Osteoblast (primary cell): ENCODE measurements at regions not wholly inside any gene's neighbourhood (a gene's known extent, or its start where the extent isn't known, plus 50 kb on each side); places are given as distances from the start of the nearest gene placed in this dataset.

Experiments used
- DNase-seq: peaks from one replicate; pipeline ENCODE4 v3.0.0; 2011; ENCODE audit warnings: low spot score, mixed read lengths; ENCODE audit not compliant: insufficient read length; ENCODE audit errors: missing footprints
- H2AFZ ChIP-seq: 2 replicates; pipeline ENCODE4 v1.6.0; 2011; ENCODE audit warnings: mild to moderate bottlenecking, low read length
- H3K27ac ChIP-seq: 2 replicates; pipeline ENCODE4 v1.5.1; 2011; ENCODE audit warnings: mild to moderate bottlenecking, low read depth, low read length, moderate library complexity
- H3K27me3 ChIP-seq: 2 replicates; pipeline ENCODE4 v1.6.0; 2012; ENCODE audit warnings: mild to moderate bottlenecking, control low read depth, inconsistent platforms, low read length, moderate library complexity; ENCODE audit not compliant: insufficient read depth
- H3K36me3 ChIP-seq: 2 replicates; pipeline ENCODE4 v1.5.1; 2011; ENCODE audit warnings: mild to moderate bottlenecking, low read length, control low read depth, moderate library complexity; ENCODE audit not compliant: insufficient read depth
- H3K4me1 ChIP-seq: 2 replicates; pipeline ENCODE4 v1.5.1; 2011; ENCODE audit warnings: mild to moderate bottlenecking, low read length, control low read depth, moderate library complexity; ENCODE audit not compliant: insufficient read depth
- H3K4me2 ChIP-seq: 2 replicates; pipeline ENCODE4 v1.6.0; 2011; ENCODE audit warnings: mild to moderate bottlenecking, low read length; ENCODE audit not compliant: insufficient read depth
- H3K4me3 ChIP-seq: fragments of 200-600 bp; sonication (generic); 3 replicates; pipeline ENCODE4 v1.5.1; 2012; ENCODE audit warnings: mild to moderate bottlenecking, low read length, inconsistent platforms; ENCODE audit not compliant: insufficient read depth
- H3K79me2 ChIP-seq: 2 replicates; pipeline ENCODE4 v1.6.0; 2012; ENCODE audit warnings: mild to moderate bottlenecking, low read length, control low read depth, inconsistent platforms; ENCODE audit not compliant: insufficient read depth
- H3K9me3 ChIP-seq: 2 replicates; pipeline ENCODE4 v1.5.1; 2011; ENCODE audit warnings: low read depth, low read length, control low read depth
- H4K20me1 ChIP-seq: 2 replicates; pipeline ENCODE4 v1.6.0; 2012; ENCODE audit warnings: mild to moderate bottlenecking, low read length, control low read depth; ENCODE audit not compliant: insufficient read depth
- CTCF ChIP-seq: IDR thresholded peaks from 2 replicates; pipeline ENCODE4 v1.5.1; 2011; ENCODE audit warnings: mild to moderate bottlenecking, low read depth, low read length, moderate library complexity; ENCODE audit errors: extremely low read depth

DNA sequence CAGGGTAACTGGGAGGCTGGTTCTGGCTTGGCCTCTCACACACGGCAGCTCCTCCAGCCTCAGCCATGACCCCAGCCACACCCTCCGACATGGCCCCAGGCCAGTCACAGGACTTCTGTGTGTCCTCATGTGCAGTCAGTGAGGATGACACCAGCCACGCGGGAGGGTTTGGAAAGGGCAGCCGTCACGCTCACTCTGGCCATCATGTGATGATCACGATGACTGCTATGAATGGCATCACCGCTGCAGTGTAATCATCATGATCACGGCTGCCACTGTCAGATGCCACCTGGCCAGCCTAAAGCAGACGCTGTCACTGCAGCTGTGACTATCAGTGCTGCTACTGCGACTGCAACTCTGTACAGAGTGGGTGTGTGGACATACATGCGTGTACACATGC is 640.9 kb downstream of the BRD1 start:
- Histone ChIP-seq H3K27ac (no peak overlapping the region), H3K79me2 (no peaks in the 10 kb centered on the region), H3K4me1 (no peaks in the 10 kb centered on the region), H2AFZ (no peak overlapping the region), H3K27me3 (no peaks in the 10 kb centered on the region), H3K4me3 (no peak overlapping the region), H4K20me1 (no peaks in the 10 kb centered on the region), H3K36me3 (no peaks in the 10 kb centered on the region), H3K9me3 (no peaks in the 10 kb centered on the region), H3K4me2 (no peak overlapping the region)
- TF ChIP-seq CTCF, result no peak
- no peak for DNase-seq

GRCh38 chr22:49186293-49186692 is 641.4 kb downstream of the BRD1 start:
- no peak overlapping the region for H2AFZ ChIP-seq
- no peak for DNase-seq
- no peaks in the 10 kb centered on the region for H4K20me1 ChIP-seq
- H3K36me3 ChIP-seq, result no peaks in the 10 kb centered on the region
- no peaks in the 10 kb centered on the region for H3K27me3 ChIP-seq
- TF ChIP-seq CTCF, result no peak
- H3K4me2 ChIP-seq, result no peak overlapping the region
- no peak overlapping the region for H3K4me3 ChIP-seq
- H3K4me1 ChIP-seq, result no peaks in the 10 kb centered on the region
- no peaks in the 10 kb centered on the region for H3K79me2 ChIP-seq
- no peaks in the 10 kb centered on the region for H3K9me3 ChIP-seq
- no peak overlapping the region for H3K27ac ChIP-seq

DNA sequence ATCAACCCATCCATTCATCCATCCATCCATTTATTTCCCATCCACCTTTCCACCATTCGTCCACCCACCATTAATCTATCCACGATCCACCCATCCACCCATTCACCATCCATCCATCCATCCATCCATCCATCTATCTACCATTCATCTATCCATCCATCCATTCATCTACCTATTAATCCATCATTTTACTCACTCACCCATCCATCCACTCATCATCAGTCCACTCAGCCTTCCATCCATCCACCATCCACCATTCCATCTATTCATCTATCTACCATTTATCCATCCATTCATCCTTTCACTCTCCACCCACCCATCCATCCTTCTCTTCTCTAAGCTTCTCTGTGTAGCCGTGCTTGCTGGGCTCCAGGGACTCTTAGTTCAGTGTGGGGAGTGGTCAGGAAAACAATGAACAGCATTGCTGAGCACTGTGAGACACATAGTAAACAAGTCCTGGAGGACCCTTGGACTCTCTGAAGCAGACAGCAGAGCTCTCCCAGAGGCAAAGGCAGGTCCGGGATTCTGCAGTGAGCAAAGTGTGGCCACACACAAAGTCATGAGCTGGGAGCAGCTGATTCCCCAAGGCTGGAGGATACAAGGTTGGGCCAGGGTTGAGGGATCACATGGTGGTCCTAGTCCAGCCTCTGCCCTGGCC is 642.2 kb downstream of the BRD1 start:
- Histone ChIP-seq H2AFZ (no peak overlapping the region), H4K20me1 (no peaks in the 10 kb centered on the region), H3K4me1 (no peaks in the 10 kb centered on the region), H3K27ac (no peak overlapping the region), H3K4me3 (no peak overlapping the region), H3K36me3 (no peaks in the 10 kb centered on the region), H3K27me3 (no peaks in the 10 kb centered on the region), H3K4me2 (no peak overlapping the region), H3K79me2 (no peaks in the 10 kb centered on the region), H3K9me3 (no peaks in the 10 kb centered on the region)
- DNase-seq, result no peak
- no peak for TF ChIP-seq CTCF

DNA sequence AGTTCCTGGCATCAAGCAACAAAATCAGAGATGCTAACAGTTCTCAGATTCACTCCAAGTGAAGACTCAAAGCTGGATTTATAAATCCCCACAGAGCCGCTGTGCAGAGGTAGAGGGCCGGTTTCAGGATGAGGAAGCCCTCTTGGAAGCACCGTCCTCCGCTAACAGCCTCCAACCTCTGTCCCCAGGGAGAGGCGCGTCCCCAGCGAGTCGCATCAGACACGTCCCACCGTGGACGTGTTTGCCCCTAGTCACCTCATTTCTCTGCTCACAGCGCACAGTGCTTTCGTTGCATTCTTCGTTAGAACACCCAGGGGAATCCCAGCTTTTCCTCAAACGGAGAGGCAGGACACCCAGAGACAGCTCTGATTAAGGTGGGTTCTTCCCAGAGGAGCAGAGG is 642.9 kb downstream of the BRD1 start:
- Histone ChIP-seq H3K4me1 (no peaks in the 10 kb centered on the region), H4K20me1 (no peaks in the 10 kb centered on the region), H3K36me3 (no peaks in the 10 kb centered on the region), H3K27me3 (no peaks in the 10 kb centered on the region), H3K79me2 (no peaks in the 10 kb centered on the region), H3K27ac (no peak overlapping the region), H3K4me3 (no peak overlapping the region), H2AFZ (no peak overlapping the region), H3K9me3 (no peaks in the 10 kb centered on the region), H3K4me2 (no peak overlapping the region)
- no peak for TF ChIP-seq CTCF
- no peak for DNase-seq
